ENCODE measurements at regions not wholly inside any gene's neighbourhood (a gene's known extent, or its start where the extent isn't known, plus 50 kb on each side); places are given as distances from the start of the nearest gene placed in this dataset.

DNA sequence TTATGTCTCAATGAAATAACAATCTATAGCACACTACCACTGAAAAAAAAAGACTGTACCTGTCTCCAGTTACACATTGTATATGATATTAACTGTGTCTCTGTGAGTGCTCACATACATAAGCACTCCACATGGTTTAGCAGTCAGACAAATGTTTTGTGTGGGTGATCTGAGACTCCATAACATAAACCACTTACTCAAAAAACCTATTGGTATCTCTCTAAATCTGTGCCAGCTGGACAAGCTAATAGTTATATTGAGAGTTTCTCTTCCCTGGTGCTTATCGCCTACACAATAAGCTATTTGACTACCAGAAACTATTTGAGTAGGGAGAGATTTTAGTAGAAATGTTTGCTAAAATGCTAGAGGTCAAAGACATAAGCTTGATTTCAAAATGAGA, 190.1 kb upstream of the AGR3 start:
- no peak for ATAC-seq
- no peaks in the 10 kb centered on the region for H3K4me1 ChIP-seq (ENCODE audit: control insufficient read depth in 1 of 2, insufficient read depth in 2 of 2, low read length in 2 of 2)
- H3K9me2 ChIP-seq (ENCODE audit: insufficient read depth) = no peaks in the 10 kb centered on the region
- no peak overlapping the region for H3K9ac ChIP-seq (ENCODE audit: low read length)
- DNase-seq (ENCODE audit: low read depth, low spot score) = no peak
- TF ChIP-seq FOSL1 (IDR thresholded peaks at IDR 0.05; ENCODE audit: low read depth) = no peak
- no peak for TF ChIP-seq SIN3A (IDR thresholded peaks at IDR 0.05; ENCODE audit: low read depth)
- no peak for TF ChIP-seq SRF (IDR thresholded peaks at IDR 0.05; ENCODE audit: low read depth)
- TF ChIP-seq ELF1 (IDR thresholded peaks at IDR 0.05; ENCODE audit: borderline replicate concordance, low read depth) = no peak
- TF ChIP-seq ZNF274 (IDR thresholded peaks at IDR 0.05; ENCODE audit: low read depth, low read length) = no peak
- TF ChIP-seq, protein P1, sequence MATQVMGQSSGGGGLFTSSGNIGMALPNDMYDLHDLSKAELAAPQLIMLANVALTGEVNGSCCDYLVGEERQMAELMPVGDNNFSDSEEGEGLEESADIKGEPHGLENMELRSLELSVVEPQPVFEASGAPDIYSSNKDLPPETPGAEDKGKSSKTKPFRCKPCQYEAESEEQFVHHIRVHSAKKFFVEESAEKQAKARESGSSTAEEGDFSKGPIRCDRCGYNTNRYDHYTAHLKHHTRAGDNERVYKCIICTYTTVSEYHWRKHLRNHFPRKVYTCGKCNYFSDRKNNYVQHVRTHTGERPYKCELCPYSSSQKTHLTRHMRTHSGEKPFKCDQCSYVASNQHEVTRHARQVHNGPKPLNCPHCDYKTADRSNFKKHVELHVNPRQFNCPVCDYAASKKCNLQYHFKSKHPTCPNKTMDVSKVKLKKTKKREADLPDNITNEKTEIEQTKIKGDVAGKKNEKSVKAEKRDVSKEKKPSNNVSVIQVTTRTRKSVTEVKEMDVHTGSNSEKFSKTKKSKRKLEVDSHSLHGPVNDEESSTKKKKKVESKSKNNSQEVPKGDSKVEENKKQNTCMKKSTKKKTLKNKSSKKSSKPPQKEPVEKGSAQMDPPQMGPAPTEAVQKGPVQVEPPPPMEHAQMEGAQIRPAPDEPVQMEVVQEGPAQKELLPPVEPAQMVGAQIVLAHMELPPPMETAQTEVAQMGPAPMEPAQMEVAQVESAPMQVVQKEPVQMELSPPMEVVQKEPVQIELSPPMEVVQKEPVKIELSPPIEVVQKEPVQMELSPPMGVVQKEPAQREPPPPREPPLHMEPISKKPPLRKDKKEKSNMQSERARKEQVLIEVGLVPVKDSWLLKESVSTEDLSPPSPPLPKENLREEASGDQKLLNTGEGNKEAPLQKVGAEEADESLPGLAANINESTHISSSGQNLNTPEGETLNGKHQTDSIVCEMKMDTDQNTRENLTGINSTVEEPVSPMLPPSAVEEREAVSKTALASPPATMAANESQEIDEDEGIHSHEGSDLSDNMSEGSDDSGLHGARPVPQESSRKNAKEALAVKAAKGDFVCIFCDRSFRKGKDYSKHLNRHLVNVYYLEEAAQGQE (IDR thresholded peaks at IDR 0.05; ENCODE audit: low read depth) = no peak
- no peak for TF ChIP-seq ZFX (IDR thresholded peaks at IDR 0.05)
- TF ChIP-seq RAD21 (IDR thresholded peaks at IDR 0.05; ENCODE audit: low read depth) = no peak
- no peak for TF ChIP-seq MAX (IDR thresholded peaks at IDR 0.05)
- TF ChIP-seq CBX3 (IDR thresholded peaks at IDR 0.05; ENCODE audit: low read depth) = no peak
- TF ChIP-seq ATF3 (IDR thresholded peaks at IDR 0.05) = no peak
- no peak for TF ChIP-seq TCF7L2 (IDR thresholded peaks at IDR 0.05; ENCODE audit: borderline replicate concordance, extremely low read depth, insufficient read depth, insufficient read length)
- TF ChIP-seq EGR1 (IDR thresholded peaks at IDR 0.05; ENCODE audit: low read depth) = no peak
- no peak overlapping the region for H3K4me3 ChIP-seq (replicated peaks in 1 of 2; ENCODE audit: low read depth in 1 of 2, low read length in 2 of 2)
- no peaks in the 10 kb centered on the region for H4K20me1 ChIP-seq (ENCODE audit: insufficient read depth)
- intact Hi-C loops (cut with micrococcal nuclease) = no loop called here
- no peak overlapping the region for H2AFZ ChIP-seq (ENCODE audit: low read depth, low read length, poor library complexity, severe bottlenecking)
- no peak overlapping the region for H3K27ac ChIP-seq (ENCODE audit: low read depth, low read length)
- ChIA-PET RAD21 (ENCODE audit: low non-redundant PET in 1 of 2, low total read pairs in 2 of 2, uncharacterized antibody in 2 of 2, unreplicated experiment in 2 of 2) (no interaction called here), CTCF (interaction anchor here (2.0 kb wide), 1 partner anchor 9 kb away, joined by 10 read pairs; no protein-coding TSS in a partner anchor), POLR2A (interaction anchor here (1.3 kb wide), 1 partner anchor 9 kb away, joined by 3 read pairs; no protein-coding TSS in a partner anchor)
- H3K27me3 ChIP-seq (ENCODE audit: insufficient read depth, low read length) = no peaks in the 10 kb centered on the region
- H3K79me2 ChIP-seq (ENCODE audit: insufficient read depth, low read length) = no peaks in the 10 kb centered on the region
- H3K9me3 ChIP-seq (ENCODE audit: control insufficient read depth in 1 of 2, insufficient read depth in 1 of 2, low read depth in 1 of 2, low read length in 2 of 2) = no peaks in the 10 kb centered on the region
- no peaks in the 10 kb centered on the region for H3K36me3 ChIP-seq (ENCODE audit: control insufficient read depth in 1 of 2, insufficient read depth in 2 of 2, low read length in 2 of 2)
- no peak overlapping the region for H3K4me2 ChIP-seq (ENCODE audit: low read length)
- BruUV-seq (replicated peaks) = no TSS peak

All from HCT116 (cell line).